Esophagus muscularis mucosa (tissue), 4 donors: ENCODE measurements at regions not wholly inside any gene's neighbourhood (a gene's known extent, or its start where the extent isn't known, plus 50 kb on each side); places are given as distances from the start of the nearest gene placed in this dataset.

Experiments used
- DNase-seq: peaks from one replicate; pipeline ENCODE4 v3.0.0-alpha.2; 2017; ENCODE audit errors: extremely low spot score
- H3K27ac ChIP-seq, 4 donors: fragments of 200-600 bp; sonication (generic); replicated peaks in 1 of 4; 1 replicate in 3 of 4; 2 replicates in 1 of 4; pipeline ENCODE4 v1.5.1; 2016 to 2019; ENCODE audit warnings: mild to moderate bottlenecking in 1 of 4
- H3K27me3 ChIP-seq, 4 donors: fragments of 200-600 bp; sonication (generic); one replicate each; pipeline versions ENCODE4 v1.5.1 to v1.6.0; 2016 to 2019
- H3K36me3 ChIP-seq, 4 donors: fragments of 200-600 bp; sonication (generic); one replicate each; pipeline ENCODE4 v1.5.1; 2016 to 2019
- H3K4me1 ChIP-seq, 4 donors: fragments of 200-600 bp; sonication (generic); one replicate each; pipeline ENCODE4 v1.5.1; 2016 to 2019
- H3K4me3 ChIP-seq, 4 donors: fragments of 200-600 bp; sonication (generic); 1 replicate in 2 of 4; 2 replicates in 2 of 4; pipeline ENCODE4 v1.5.1; 2016 to 2019; ENCODE audit warnings: mild to moderate bottlenecking in 4 of 4, moderate library complexity in 1 of 4
- H3K9me3 ChIP-seq, 4 donors: fragments of 200-600 bp; sonication (generic); 1 replicate in 3 of 4; 2 replicates in 1 of 4; pipeline ENCODE4 v1.5.1; 2016 to 2019
- CTCF ChIP-seq, 3 experiments: fragments of 200-600 bp in 2 of 3; fragments of 450-650 bp in 1 of 3; sonication (generic) in 2 of 3; IDR thresholded peaks; one replicate each; pipeline ENCODE4 v1.5.1; 2017 to 2019; ENCODE audit warnings: antibody characterized with exemption in 3 of 3, mild to moderate bottlenecking in 2 of 3, moderate library complexity in 1 of 3
- EP300 ChIP-seq: sonication (generic); formaldehyde crosslinking; IDR thresholded peaks from one replicate; pipeline ENCODE4 v1.6.1; 2017; ENCODE audit warnings: antibody characterized with exemption
- POLR2A ChIP-seq: fragments of 450-650 bp; IDR thresholded peaks from one replicate; pipeline ENCODE4 v1.6.1; 2017; ENCODE audit warnings: antibody characterized with exemption, moderate library complexity, mild to moderate bottlenecking, low read depth
- POLR2AphosphoS5 ChIP-seq, 2 donors: sonication (generic); formaldehyde crosslinking; IDR thresholded peaks; one replicate each; pipeline ENCODE4 v1.6.1; 2017; ENCODE audit warnings: antibody characterized with exemption in 2 of 2
- WGBS: methylation state at CpG from one replicate; pipeline ENCODE4 v1.1.5; 2018; 5-methylcytosine and 5-hydroxymethylcytosine counted together
- intact Hi-C: fragments of 100-400 bp; cut with DNase I; formaldehyde crosslinking; loops from one replicate; pipeline ENCODE4 v1.15.1; 2023

GRCh38 chr3:34016925-34017587 is 218.6 kb downstream of the PDCD6IP start:
- Histone ChIP-seq H3K4me1 (peaks cover 0 to 8% (median 6%) of the 10 kb centered on the region in 4 donors), H3K36me3 (no peaks in the 10 kb centered on the region), H3K9me3 (no peaks in the 10 kb centered on the region), H3K4me3 (no peak overlapping the region), H3K27me3 (no peaks in the 10 kb centered on the region), H3K27ac (no peak overlapping the region)
- WGBS, result 67% methylated on average over 6 of the region's 6 CpGs
- no peak for DNase-seq
- TF ChIP-seq EP300 (no peak), POLR2AphosphoS5 (IDR thresholded peaks at IDR 0.05) (no peak), CTCF (IDR thresholded peaks at IDR 0.05) (no peak), POLR2A (no peak)
- intact Hi-C loops, result no loop called here

DNA sequence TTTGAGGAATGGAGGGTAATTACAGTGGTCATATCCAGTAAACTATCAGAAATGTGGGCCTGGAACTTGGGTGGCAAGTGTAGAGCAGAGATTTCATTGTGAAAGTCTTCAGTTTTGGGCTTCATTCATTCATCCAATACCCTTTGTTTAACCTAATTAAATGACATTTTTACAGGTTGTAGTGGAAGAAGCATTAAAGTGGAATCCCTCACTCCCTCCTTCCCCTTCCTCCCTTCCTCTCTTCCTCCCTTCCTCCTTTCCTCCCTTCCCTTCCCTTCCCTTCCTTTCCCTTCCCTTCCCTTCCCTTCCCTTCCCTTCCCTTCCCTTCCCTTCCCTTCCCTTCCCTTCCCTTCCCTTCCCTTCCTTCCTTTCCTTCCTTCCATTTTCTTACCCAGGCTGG is 219.3 kb downstream of the PDCD6IP start:
- Histone ChIP-seq H3K4me3 (no peak overlapping the region), H3K9me3 (no peaks in the 10 kb centered on the region), H3K4me1 (peaks cover 0 to under 1% (median under 1%) of the 10 kb centered on the region in 4 donors), H3K36me3 (no peaks in the 10 kb centered on the region), H3K27ac (no peak overlapping the region), H3K27me3 (no peaks in the 10 kb centered on the region)
- DNase-seq, result no peak
- intact Hi-C loops, result no loop called here
- TF ChIP-seq EP300, result no peak
- TF ChIP-seq POLR2AphosphoS5 (IDR thresholded peaks at IDR 0.05), result no peak
- no peak for TF ChIP-seq POLR2A
- no peak for TF ChIP-seq CTCF (IDR thresholded peaks at IDR 0.05)

DNA sequence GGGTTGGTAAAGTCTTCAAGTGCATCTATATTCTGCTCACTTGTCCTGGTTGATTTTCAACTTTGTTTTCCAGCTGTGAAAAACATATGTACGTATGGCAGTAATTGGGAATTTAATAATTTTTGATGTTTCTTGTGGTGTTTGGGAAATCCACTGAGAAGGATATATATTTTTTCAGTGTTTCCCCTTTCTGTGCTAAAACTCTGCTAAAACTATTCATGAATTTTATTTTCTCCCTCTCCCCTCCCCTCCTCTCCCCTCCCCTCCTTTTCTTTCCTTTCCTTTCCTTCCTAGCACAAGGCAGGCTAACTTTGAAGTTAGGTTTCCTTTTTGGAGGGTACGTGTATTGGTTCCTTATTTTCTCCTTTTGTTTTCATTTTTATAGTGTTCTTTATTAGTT is 220.7 kb downstream of the PDCD6IP start:
- no peak overlapping the region for H3K4me3 ChIP-seq
- DNase-seq, result no peak
- H3K27me3 ChIP-seq, result no peaks in the 10 kb centered on the region
- no peaks in the 10 kb centered on the region for H3K4me1 ChIP-seq
- intact Hi-C loops, result no loop called here
- H3K9me3 ChIP-seq, result no peaks in the 10 kb centered on the region
- H3K27ac ChIP-seq, result no peak overlapping the region
- no peaks in the 10 kb centered on the region for H3K36me3 ChIP-seq
- TF ChIP-seq POLR2A (no peak), POLR2AphosphoS5 (IDR thresholded peaks at IDR 0.05) (no peak), EP300 (no peak), CTCF (IDR thresholded peaks at IDR 0.05) (no peak)
- 82% methylated on average over 2 of the region's 2 CpGs for WGBS

- TF ChIP-seq POLR2A (no peak), CTCF (IDR thresholded peaks at IDR 0.05) (no peak), POLR2AphosphoS5 (IDR thresholded peaks at IDR 0.05) (no peak), EP300 (no peak)
- H3K27me3 ChIP-seq, result no peaks in the 10 kb centered on the region
- H3K4me1 ChIP-seq, result no peaks in the 10 kb centered on the region
- no peak overlapping the region for H3K27ac ChIP-seq
- intact Hi-C loops, result no loop called here
- H3K9me3 ChIP-seq, result no peaks in the 10 kb centered on the region
- no peaks in the 10 kb centered on the region for H3K36me3 ChIP-seq
- DNase-seq, result no peak
- H3K4me3 ChIP-seq, result no peak overlapping the region
These were observed 221.7 kb downstream of the PDCD6IP start for GRCh38 chr3:34020170-34020569.
